ENCODE measurements at regions not wholly inside any gene's neighbourhood (a gene's known extent, or its start where the extent isn't known, plus 50 kb on each side); places are given as distances from the start of the nearest gene placed in this dataset.

DNA sequence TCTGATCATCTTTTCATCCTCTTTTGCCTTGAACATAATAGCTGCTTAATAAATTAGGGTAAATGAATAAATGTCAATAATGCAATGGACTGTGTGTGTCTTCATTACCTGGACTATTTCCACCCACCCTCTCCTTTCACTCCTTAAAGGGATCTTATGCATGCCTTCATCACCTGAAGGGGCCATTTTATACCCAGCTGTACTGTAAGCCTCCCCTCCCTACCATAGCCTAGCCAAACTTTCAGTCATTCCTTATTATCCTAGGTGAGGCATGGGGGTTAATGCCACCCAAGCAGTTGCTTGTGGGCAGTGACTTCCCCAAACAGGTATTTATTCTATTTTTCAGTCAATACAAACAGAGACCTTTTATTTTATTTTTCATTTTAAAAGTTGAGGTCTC, 127.8 kb upstream of the PARP11 start:
- POLR2A ChIA-PET = no interaction called here
- Histone ChIP-seq H3K27me3 (ENCODE audit: insufficient read depth) (peaks cover 51% of the 10 kb centered on the region; the same call in 1 of the 2 replicates), H3K4me1 (ENCODE audit: control insufficient read depth in 1 of 2, insufficient read depth in 2 of 2, low read depth in 1 of 2, low read length in 1 of 2) (no peaks in the 10 kb centered on the region), H3K9me2 (no peaks in the 10 kb centered on the region), H3F3A (replicated peaks; ENCODE audit: insufficient read depth) (no peaks in the 10 kb centered on the region), H3K27ac (ENCODE audit: low read depth in 2 of 2, low read length in 1 of 2) (no peak overlapping the region), H3K4me3 (ENCODE audit: low read depth in 2 of 2, low read length in 1 of 2) (no peak overlapping the region), H3K9ac (no peak overlapping the region), H4K20me1 (ENCODE audit: insufficient read depth) (no peaks in the 10 kb centered on the region), H2AFZ (ENCODE audit: low read depth) (no peak overlapping the region), H3K9me3 (no peaks in the 10 kb centered on the region), H3K4me2 (no peak overlapping the region), H3K79me2 (ENCODE audit: insufficient read depth) (no peaks in the 10 kb centered on the region), H3K36me3 (replicated peaks in 1 of 2; ENCODE audit: control insufficient read depth in 1 of 2, insufficient read depth in 2 of 2, low read length in 1 of 2) (no peaks in the 10 kb centered on the region)
- TF ChIP-seq YY1 (IDR thresholded peaks at IDR 0.05; ENCODE audit: low read depth) (no peak), RFX5 (IDR thresholded peaks at IDR 0.05; ENCODE audit: low read length) (no peak), EZH2phosphoT487 (IDR thresholded peaks at IDR 0.05; ENCODE audit: borderline replicate concordance, low read depth) (no peak), RAD21 (IDR thresholded peaks at IDR 0.05; ENCODE audit: low read length) (no peak), MXI1 (IDR thresholded peaks at IDR 0.05; ENCODE audit: low read depth, low read length) (no peak), EP300 (IDR thresholded peaks at IDR 0.05; ENCODE audit: borderline replicate concordance in 1 of 2, low read depth in 1 of 2, low read length in 1 of 2) (no peak), NRF1 (IDR thresholded peaks at IDR 0.05; ENCODE audit: low read depth, low read length) (no peak), POLR2AphosphoS5 (IDR thresholded peaks at IDR 0.05; ENCODE audit: low read depth, low read length) (no peak), JUND (IDR thresholded peaks at IDR 0.05) (no peak), SIN3A (IDR thresholded peaks at IDR 0.05; ENCODE audit: borderline replicate concordance, low read depth, low read length) (no peak), CHD2 (IDR thresholded peaks at IDR 0.05; ENCODE audit: low read length, partially characterized antibody) (no peak), GATA2 (CRISPR knock-in tag; IDR thresholded peaks at IDR 0.05) (no peak)
- TF ChIP-seq, protein P1, sequence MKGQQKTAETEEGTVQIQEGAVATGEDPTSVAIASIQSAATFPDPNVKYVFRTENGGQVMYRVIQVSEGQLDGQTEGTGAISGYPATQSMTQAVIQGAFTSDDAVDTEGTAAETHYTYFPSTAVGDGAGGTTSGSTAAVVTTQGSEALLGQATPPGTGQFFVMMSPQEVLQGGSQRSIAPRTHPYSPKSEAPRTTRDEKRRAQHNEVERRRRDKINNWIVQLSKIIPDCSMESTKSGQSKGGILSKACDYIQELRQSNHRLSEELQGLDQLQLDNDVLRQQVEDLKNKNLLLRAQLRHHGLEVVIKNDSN (IDR thresholded peaks at IDR 0.05; ENCODE audit: borderline replicate concordance, low read depth) = no peak
- TF ChIP-seq, protein P2, sequence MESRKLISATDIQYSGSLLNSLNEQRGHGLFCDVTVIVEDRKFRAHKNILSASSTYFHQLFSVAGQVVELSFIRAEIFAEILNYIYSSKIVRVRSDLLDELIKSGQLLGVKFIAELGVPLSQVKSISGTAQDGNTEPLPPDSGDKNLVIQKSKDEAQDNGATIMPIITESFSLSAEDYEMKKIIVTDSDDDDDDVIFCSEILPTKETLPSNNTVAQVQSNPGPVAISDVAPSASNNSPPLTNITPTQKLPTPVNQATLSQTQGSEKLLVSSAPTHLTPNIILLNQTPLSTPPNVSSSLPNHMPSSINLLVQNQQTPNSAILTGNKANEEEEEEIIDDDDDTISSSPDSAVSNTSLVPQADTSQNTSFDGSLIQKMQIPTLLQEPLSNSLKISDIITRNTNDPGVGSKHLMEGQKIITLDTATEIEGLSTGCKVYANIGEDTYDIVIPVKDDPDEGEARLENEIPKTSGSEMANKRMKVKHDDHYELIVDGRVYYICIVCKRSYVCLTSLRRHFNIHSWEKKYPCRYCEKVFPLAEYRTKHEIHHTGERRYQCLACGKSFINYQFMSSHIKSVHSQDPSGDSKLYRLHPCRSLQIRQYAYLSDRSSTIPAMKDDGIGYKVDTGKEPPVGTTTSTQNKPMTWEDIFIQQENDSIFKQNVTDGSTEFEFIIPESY (IDR thresholded peaks at IDR 0.05; ENCODE audit: borderline replicate concordance, low read depth) = no peak
- TF ChIP-seq, protein P3, sequence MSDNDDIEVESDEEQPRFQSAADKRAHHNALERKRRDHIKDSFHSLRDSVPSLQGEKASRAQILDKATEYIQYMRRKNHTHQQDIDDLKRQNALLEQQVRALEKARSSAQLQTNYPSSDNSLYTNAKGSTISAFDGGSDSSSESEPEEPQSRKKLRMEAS (IDR thresholded peaks at IDR 0.05; ENCODE audit: low read depth) = no peak
- TF ChIP-seq, protein P4, sequence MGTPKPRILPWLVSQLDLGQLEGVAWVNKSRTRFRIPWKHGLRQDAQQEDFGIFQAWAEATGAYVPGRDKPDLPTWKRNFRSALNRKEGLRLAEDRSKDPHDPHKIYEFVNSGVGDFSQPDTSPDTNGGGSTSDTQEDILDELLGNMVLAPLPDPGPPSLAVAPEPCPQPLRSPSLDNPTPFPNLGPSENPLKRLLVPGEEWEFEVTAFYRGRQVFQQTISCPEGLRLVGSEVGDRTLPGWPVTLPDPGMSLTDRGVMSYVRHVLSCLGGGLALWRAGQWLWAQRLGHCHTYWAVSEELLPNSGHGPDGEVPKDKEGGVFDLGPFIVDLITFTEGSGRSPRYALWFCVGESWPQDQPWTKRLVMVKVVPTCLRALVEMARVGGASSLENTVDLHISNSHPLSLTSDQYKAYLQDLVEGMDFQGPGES (IDR thresholded peaks at IDR 0.05; ENCODE audit: low read depth, low read length) = no peak
- TF ChIP-seq, protein P5, sequence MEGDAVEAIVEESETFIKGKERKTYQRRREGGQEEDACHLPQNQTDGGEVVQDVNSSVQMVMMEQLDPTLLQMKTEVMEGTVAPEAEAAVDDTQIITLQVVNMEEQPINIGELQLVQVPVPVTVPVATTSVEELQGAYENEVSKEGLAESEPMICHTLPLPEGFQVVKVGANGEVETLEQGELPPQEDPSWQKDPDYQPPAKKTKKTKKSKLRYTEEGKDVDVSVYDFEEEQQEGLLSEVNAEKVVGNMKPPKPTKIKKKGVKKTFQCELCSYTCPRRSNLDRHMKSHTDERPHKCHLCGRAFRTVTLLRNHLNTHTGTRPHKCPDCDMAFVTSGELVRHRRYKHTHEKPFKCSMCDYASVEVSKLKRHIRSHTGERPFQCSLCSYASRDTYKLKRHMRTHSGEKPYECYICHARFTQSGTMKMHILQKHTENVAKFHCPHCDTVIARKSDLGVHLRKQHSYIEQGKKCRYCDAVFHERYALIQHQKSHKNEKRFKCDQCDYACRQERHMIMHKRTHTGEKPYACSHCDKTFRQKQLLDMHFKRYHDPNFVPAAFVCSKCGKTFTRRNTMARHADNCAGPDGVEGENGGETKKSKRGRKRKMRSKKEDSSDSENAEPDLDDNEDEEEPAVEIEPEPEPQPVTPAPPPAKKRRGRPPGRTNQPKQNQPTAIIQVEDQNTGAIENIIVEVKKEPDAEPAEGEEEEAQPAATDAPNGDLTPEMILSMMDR (IDR thresholded peaks at IDR 0.05) = no peak
- TF ChIP-seq, protein P6, sequence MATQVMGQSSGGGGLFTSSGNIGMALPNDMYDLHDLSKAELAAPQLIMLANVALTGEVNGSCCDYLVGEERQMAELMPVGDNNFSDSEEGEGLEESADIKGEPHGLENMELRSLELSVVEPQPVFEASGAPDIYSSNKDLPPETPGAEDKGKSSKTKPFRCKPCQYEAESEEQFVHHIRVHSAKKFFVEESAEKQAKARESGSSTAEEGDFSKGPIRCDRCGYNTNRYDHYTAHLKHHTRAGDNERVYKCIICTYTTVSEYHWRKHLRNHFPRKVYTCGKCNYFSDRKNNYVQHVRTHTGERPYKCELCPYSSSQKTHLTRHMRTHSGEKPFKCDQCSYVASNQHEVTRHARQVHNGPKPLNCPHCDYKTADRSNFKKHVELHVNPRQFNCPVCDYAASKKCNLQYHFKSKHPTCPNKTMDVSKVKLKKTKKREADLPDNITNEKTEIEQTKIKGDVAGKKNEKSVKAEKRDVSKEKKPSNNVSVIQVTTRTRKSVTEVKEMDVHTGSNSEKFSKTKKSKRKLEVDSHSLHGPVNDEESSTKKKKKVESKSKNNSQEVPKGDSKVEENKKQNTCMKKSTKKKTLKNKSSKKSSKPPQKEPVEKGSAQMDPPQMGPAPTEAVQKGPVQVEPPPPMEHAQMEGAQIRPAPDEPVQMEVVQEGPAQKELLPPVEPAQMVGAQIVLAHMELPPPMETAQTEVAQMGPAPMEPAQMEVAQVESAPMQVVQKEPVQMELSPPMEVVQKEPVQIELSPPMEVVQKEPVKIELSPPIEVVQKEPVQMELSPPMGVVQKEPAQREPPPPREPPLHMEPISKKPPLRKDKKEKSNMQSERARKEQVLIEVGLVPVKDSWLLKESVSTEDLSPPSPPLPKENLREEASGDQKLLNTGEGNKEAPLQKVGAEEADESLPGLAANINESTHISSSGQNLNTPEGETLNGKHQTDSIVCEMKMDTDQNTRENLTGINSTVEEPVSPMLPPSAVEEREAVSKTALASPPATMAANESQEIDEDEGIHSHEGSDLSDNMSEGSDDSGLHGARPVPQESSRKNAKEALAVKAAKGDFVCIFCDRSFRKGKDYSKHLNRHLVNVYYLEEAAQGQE (IDR thresholded peaks at IDR 0.05; ENCODE audit: low read depth, low read length) = no peak
- TF ChIP-seq, protein P7, sequence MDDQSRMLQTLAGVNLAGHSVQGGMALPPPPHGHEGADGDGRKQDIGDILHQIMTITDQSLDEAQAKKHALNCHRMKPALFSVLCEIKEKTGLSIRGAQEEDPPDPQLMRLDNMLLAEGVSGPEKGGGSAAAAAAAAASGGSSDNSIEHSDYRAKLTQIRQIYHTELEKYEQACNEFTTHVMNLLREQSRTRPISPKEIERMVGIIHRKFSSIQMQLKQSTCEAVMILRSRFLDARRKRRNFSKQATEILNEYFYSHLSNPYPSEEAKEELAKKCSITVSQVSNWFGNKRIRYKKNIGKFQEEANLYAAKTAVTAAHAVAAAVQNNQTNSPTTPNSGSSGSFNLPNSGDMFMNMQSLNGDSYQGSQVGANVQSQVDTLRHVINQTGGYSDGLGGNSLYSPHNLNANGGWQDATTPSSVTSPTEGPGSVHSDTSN (IDR thresholded peaks at IDR 0.05) = no peak
- CTCF ChIA-PET = interaction anchor here (1.0 to 1.7 kb wide), 2 partner anchors 36 to 276 kb away, joined by 3 to 6 read pairs; no protein-coding TSS in a partner anchor
- no peak for DNase-seq
